ENCODE measurements at regions not wholly inside any gene's neighbourhood (a gene's known extent, or its start where the extent isn't known, plus 50 kb on each side); places are given as distances from the start of the nearest gene placed in this dataset.
"Not testable (repeated sequence)": the region's sequence is repeated elsewhere in the genome, so short reads cannot be mapped to it uniquely, and the experiment has no call there.

- DNase-seq, result no peak
Observed at GRCh38 chr12:46484396-46485061, 112.0 kb upstream of the SLC38A2 start.

GRCh38 chr12:46483572-46484395 is 111.2 kb upstream of the SLC38A2 start:
- no peak for DNase-seq

GRCh38 chr12:46480724-46481123 is 108.2 kb upstream of the SLC38A2 start:
- DNase-seq, result no peak

GRCh38 chr12:46480316-46480715 is 107.7 kb upstream of the SLC38A2 start:
- DNase-seq, result no peak

GRCh38 chr12:46478123-46478522 is 105.5 kb upstream of the SLC38A2 start:
- no peak for DNase-seq

- DNase-seq, result no peak
Observed at GRCh38 chr12:46477541-46477940, 105.0 kb upstream of the SLC38A2 start.

GRCh38 chr12:46475972-46476645 is 103.5 kb upstream of the SLC38A2 start:
- DNase-seq, result no peak

DNA sequence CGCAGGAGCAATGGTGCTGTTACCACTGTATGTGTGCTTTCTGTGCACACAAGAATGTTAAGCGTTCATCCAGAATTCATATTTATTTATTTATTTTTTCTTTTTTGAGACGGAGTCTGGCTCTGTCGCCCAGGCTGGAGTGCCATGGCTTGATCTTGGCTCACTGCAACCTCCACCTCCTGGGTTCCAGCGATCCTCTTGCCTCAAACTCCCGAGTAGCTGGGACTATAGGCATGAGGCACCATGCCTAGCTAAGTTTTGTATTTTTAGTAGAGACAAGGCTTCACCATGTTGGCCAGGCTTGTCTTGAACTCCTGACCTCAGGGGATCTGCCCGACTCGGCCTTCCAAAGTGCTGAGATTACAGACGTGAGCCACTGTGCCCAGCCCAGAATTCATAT is 101.8 kb upstream of the SLC38A2 start:
- not testable (repeated sequence) for DNase-seq

GRCh38 chr12:46473634-46474329 is 101.2 kb upstream of the SLC38A2 start:
- DNase-seq, result no peak

DNA sequence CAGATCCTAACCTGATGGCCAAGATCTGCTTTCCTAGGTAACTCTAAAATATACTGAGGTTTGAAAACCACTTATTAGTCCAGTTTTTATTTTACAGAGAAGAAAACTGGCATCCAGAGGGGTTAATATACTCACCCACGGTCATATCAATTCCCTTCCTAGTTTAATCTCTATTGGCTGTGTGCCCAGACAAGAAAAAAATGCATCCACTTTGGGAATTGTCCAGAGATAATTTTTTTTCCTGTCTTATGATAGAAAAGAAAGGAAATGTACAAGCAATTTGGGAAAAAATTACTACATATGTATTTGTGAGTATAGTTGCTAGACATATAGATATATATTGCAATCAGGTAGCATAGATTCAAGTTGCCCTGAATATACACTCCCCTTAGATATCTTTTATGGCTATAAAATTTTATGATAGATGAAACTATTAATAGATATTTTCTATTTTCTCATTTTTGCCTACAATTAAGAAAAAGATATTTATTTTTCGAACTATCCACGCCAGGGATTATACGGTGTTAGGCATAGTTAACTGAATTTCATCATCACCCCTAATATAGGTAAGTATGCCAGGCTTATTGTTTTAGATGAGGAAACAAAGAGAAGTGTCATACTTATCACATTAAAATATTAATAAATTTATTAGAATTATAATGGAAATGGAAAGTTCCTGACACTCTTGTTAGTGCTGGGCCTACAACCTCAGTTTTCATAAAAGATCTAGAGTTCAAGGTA is 100.5 kb upstream of the SLC38A2 start:
- no peak for DNase-seq

GRCh38 chr12:46472144-46472705 is 99.7 kb upstream of the SLC38A2 start:
- DNase-seq, result no peak

DNA sequence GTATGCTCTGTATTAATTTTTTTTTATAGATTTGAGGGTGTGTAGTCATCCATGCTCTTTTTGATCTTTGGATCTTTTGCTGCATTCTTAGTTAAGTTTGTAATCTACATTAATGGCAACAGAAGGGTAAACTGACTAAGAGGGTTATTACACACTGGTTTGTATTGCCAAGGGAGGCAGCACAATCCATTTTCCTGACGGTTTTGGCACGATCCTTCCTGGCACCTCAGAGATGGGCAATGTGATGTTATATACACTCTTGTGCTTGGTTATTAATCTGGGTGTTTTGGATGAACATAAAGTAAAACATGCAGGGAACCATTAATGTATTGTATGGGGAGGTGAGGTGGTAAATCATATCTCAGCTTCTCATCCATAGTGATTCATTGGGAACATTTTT is 98.8 kb upstream of the SLC38A2 start:
- no peak for DNase-seq

- no peak for DNase-seq
Observed at GRCh38 chr12:46470975-46471374, 98.4 kb upstream of the SLC38A2 start.

- peak in 1 of 2 experiments; percentile 27 for DNase-seq
Observed at GRCh38 chr12:46470036-46470627, 97.6 kb upstream of the SLC38A2 start.

DNA sequence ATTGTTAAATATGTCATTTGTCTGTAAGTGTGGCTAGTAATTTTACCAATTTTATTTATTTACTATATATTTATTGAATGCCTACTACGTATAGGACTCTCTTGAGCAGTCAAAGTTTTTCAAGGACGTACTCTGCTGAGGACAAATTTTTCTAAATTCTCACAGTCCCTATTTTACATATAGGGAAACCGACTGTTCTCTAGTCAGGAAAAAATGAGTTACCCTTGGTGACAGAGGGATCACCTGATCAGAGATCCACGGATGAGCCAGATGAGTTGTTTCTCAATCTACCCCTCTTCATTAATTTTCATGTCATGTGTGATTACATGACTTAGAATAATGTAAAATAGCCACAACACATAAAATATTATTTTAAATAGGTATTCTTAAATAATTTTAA is 96.2 kb upstream of the SLC38A2 start:
- DNase-seq, result no peak

DNA sequence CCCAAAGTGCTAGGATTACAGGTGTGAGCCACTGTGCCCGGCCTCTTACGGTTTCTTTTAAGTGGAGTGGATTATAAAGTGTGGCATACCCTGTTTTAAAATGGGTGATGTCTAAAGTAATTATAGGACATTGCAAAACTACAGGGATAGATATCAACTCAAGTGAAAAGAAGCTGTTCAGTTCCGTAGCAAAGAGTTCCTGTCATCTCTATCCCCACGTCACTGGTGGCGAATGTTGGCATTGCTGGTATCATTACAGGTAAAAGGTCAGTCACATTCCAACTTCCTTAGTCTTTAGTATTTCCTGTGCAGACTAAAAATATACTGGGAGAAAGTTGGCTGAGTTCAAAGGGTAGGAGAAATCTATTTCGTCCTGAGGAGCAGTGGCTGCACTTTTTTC is 95.6 kb upstream of the SLC38A2 start:
- DNase-seq, result no peak

DNA sequence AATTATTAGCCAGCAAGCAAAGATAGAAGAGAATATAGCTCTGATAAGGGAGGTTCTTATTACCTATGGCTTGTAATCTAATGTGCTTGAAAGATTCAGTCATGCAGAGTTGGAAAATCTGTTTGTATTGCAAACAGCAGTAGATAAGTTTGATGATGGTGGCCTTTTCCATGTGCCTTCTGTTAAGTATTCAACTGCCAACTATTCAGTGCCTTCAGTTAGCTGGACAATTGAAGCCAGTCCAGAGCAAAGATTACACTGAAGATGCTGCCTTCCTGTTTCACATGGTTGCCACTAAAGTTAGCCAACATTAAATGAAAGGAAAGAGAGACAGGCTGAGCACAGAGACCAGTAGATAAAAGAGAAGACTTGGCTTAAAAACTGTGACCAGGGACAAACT is 92.7 kb upstream of the SLC38A2 start:
- DNase-seq, result no peak

DNA sequence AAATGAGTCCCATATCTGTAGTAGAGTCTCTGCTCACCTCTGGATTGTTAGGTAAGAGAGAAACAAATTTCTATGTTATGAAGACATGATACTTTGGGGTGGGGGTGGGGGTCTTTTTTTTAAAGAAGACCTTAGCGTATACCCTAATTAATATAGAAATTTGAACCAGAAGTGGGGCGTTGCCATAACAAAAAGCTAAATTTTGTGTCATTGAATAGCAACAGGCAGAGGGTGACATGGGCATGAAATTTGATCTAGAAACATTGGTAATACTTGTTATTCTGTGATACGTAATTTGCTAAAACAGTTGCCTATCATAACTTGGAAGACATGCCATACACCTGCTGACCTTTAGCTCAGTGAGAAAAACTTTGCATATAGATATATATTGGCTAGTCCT is 92.3 kb upstream of the SLC38A2 start:
- no peak for DNase-seq

GRCh38 chr12:46462641-46463355 is 90.2 kb upstream of the SLC38A2 start:
- no peak for DNase-seq

DNA sequence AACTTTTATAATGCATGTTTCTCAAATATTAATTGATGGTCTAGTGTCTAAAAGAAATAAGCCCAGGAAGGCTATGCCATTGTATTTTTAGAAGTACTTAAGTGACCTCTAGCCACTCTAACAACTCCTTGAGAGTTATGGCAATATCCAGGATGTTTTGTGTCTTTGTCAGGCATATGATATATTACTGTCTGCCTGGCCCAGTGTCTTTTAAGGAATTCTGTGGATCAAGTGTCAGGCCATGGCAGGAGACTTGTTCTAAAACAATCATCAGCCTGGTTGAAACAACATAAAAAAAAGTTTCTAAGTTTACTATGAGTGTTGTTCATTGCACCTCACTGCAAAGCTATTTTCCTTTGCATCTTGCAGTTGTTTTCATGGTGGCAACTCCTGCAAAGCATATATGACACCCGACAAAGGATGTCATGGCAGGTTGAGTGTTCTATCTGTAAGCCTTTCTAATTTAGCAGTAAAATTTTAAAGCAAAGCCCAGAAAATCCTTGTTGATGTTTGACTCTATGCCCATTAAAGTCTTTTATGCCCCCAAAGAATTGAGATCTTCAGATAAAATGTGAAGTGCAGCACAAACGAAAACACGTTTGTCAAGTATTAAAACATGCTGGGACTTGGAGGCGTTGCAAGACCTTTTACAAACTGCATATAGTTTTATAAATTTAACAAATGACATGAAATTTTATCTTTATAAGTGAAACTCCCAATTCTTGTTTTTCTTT is 89.5 kb upstream of the SLC38A2 start:
- no peak for DNase-seq
